ENCODE measurements at regions not wholly inside any gene's neighbourhood (a gene's known extent, or its start where the extent isn't known, plus 50 kb on each side); places are given as distances from the start of the nearest gene placed in this dataset.

DNA sequence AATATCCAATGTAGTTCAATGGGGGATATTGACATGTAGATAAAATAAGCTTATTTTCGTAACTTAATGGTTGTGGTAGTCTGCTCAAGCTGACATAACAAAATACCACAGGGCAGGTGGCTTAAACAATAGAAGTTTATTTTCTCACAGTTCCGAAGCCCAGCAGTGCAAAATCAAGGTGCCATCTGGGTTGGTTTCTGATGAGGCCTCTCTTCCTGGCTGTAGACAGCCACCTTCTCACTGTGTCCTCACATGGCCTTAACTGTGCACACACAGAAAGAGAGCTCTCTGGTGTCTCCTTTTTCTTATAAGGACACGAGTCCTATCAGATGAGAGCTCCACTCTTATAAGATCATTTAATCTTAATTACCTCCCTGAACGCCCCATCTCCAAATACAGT is 64.8 kb upstream of the IPO9 start:
- no peak for TF ChIP-seq CSDC2 (CRISPR knock-in tag; IDR thresholded peaks at IDR 0.05)
- TF ChIP-seq, protein P1, sequence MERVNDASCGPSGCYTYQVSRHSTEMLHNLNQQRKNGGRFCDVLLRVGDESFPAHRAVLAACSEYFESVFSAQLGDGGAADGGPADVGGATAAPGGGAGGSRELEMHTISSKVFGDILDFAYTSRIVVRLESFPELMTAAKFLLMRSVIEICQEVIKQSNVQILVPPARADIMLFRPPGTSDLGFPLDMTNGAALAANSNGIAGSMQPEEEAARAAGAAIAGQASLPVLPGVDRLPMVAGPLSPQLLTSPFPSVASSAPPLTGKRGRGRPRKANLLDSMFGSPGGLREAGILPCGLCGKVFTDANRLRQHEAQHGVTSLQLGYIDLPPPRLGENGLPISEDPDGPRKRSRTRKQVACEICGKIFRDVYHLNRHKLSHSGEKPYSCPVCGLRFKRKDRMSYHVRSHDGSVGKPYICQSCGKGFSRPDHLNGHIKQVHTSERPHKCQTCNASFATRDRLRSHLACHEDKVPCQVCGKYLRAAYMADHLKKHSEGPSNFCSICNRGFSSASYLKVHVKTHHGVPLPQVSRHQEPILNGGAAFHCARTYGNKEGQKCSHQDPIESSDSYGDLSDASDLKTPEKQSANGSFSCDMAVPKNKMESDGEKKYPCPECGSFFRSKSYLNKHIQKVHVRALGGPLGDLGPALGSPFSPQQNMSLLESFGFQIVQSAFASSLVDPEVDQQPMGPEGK (CRISPR knock-in tag; IDR thresholded peaks at IDR 0.05; ENCODE audit: borderline replicate concordance), result no peak
- no peak for TF ChIP-seq GLIS3 (CRISPR knock-in tag; IDR thresholded peaks at IDR 0.05)
- TF ChIP-seq, protein P2, sequence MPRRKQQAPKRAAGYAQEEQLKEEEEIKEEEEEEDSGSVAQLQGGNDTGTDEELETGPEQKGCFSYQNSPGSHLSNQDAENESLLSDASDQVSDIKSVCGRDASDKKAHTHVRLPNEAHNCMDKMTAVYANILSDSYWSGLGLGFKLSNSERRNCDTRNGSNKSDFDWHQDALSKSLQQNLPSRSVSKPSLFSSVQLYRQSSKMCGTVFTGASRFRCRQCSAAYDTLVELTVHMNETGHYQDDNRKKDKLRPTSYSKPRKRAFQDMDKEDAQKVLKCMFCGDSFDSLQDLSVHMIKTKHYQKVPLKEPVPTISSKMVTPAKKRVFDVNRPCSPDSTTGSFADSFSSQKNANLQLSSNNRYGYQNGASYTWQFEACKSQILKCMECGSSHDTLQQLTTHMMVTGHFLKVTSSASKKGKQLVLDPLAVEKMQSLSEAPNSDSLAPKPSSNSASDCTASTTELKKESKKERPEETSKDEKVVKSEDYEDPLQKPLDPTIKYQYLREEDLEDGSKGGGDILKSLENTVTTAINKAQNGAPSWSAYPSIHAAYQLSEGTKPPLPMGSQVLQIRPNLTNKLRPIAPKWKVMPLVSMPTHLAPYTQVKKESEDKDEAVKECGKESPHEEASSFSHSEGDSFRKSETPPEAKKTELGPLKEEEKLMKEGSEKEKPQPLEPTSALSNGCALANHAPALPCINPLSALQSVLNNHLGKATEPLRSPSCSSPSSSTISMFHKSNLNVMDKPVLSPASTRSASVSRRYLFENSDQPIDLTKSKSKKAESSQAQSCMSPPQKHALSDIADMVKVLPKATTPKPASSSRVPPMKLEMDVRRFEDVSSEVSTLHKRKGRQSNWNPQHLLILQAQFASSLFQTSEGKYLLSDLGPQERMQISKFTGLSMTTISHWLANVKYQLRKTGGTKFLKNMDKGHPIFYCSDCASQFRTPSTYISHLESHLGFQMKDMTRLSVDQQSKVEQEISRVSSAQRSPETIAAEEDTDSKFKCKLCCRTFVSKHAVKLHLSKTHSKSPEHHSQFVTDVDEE (CRISPR knock-in tag; IDR thresholded peaks at IDR 0.05), result no peak
- TF ChIP-seq ZFP3 (CRISPR knock-in tag; IDR thresholded peaks at IDR 0.05), result no peak
